NB4 (cell line): ENCODE measurements at regions not wholly inside any gene's neighbourhood (a gene's known extent, or its start where the extent isn't known, plus 50 kb on each side); places are given as distances from the start of the nearest gene placed in this dataset.

ENCODE experiments used
- DNase-seq: peaks from one replicate; pipeline ENCODE4 v3.0.0; 2010; ENCODE audit warnings: low read depth
- H3K4me3 ChIP-seq: one replicate; pipeline ENCODE4 v1.5.1; 2011; ENCODE audit warnings: mild to moderate bottlenecking, low read depth, low read length, moderate library complexity
- MYC ChIP-seq: IDR thresholded peaks from 2 replicates; pipeline ENCODE4 v1.6.1; 2011; ENCODE audit warnings: low read depth, low read length
- POLR2A ChIP-seq: IDR thresholded peaks from 2 replicates; pipeline ENCODE4 v1.6.1; 2011; ENCODE audit warnings: mild to moderate bottlenecking; ENCODE audit not compliant: insufficient read length; ENCODE audit errors: extremely low read depth
- TF ChIP-seq, protein P1 (sequence below): IDR thresholded peaks from one replicate; pipeline ENCODE4 v1.5.1; 2012; ENCODE audit warnings: low read depth, low read length
- TF ChIP-seq, protein P2 (sequence below): IDR thresholded peaks from 2 replicates; pipeline ENCODE4 v1.6.1; 2011; ENCODE audit warnings: low read depth, low read length

DNA sequence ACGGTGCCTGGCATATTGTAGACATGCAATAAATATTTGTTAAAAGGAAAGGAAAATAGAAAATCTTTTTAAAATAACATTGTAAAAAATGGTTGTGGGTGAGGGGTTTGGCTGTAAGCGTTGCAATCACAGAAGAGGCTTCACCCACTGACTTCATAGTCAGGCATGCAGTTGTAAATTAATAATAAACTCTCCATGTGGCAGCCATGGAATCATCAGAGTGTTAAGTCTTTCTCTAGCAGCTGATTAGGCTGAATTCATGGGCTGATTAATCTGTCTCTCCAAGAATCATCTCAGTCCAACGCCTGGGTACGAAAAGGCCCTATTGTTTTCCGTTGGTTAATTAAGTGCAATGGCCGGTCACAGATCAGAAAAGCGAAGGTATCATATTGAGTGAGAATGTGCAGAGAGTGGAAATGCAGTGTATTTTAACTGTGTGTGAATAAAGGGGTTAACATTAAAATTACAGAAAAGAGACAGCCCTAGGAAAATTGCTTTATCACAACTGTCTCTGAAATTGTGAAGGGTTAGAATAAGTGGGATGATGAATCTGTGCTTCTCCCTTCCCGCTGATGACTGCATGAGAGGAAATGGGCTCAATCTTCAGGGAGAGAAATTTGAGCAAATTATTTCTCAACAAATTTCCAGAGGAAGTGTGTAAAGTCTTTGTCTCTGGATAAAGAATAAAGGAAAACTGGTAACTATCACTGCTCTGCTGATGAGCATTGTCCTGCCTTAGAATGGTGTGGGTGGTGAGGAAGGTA lies 269.0 kb downstream of the FAM76B start:
- DNase-seq, result no peak
- no peak overlapping the region for H3K4me3 ChIP-seq
- TF ChIP-seq, protein P1, sequence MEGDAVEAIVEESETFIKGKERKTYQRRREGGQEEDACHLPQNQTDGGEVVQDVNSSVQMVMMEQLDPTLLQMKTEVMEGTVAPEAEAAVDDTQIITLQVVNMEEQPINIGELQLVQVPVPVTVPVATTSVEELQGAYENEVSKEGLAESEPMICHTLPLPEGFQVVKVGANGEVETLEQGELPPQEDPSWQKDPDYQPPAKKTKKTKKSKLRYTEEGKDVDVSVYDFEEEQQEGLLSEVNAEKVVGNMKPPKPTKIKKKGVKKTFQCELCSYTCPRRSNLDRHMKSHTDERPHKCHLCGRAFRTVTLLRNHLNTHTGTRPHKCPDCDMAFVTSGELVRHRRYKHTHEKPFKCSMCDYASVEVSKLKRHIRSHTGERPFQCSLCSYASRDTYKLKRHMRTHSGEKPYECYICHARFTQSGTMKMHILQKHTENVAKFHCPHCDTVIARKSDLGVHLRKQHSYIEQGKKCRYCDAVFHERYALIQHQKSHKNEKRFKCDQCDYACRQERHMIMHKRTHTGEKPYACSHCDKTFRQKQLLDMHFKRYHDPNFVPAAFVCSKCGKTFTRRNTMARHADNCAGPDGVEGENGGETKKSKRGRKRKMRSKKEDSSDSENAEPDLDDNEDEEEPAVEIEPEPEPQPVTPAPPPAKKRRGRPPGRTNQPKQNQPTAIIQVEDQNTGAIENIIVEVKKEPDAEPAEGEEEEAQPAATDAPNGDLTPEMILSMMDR, result no peak
- no peak for TF ChIP-seq POLR2A
- TF ChIP-seq, protein P2, sequence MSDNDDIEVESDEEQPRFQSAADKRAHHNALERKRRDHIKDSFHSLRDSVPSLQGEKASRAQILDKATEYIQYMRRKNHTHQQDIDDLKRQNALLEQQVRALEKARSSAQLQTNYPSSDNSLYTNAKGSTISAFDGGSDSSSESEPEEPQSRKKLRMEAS, result no peak
- no peak for TF ChIP-seq MYC

DNA sequence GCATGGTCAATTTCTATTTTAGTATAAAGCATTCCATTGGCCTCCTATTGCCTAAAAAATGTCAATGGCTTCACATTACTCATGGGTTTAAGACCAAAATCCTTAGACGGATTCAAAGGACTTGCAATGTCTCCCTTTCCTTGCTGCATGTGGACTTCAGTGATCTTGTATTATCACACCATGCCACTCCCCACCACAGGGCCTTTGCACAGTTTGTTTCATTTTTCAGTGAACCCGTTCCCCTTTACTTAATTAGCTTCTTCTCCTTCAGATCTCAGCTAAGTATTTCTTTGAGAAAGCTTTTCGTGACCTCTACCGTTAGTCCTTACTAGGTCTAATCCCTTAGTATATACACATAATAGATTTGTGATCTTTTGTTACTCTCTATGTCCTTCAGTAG lies 269.7 kb downstream of the FAM76B start:
- H3K4me3 ChIP-seq, result no peak overlapping the region
- TF ChIP-seq, protein P2, result no peak
- no peak for TF ChIP-seq MYC
- TF ChIP-seq POLR2A, result no peak
- TF ChIP-seq, protein P1, result no peak
- DNase-seq, result no peak

DNA sequence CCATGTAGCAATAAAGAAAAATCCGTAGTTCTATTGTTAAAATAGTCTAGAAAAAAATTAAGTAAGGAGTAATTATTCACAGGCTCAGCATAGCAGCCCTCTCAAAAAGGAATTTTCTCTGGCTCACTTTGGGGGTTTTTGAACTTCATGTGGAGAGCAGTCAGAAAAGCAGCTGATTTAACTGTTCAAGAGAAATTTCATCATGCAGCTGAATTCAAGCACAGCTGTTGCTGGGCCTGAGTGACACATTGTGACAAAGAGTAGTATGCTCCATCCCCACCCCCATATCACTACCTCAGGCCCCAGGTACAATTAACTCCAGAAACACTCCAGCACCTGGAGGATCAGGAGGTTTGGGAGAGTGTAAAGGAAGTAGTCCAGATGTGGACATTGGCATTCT lies 272.1 kb downstream of the FAM76B start:
- no peak for DNase-seq
- TF ChIP-seq, protein P1, result no peak
- no peak for TF ChIP-seq MYC
- TF ChIP-seq, protein P2, result no peak
- no peak for TF ChIP-seq POLR2A

DNA sequence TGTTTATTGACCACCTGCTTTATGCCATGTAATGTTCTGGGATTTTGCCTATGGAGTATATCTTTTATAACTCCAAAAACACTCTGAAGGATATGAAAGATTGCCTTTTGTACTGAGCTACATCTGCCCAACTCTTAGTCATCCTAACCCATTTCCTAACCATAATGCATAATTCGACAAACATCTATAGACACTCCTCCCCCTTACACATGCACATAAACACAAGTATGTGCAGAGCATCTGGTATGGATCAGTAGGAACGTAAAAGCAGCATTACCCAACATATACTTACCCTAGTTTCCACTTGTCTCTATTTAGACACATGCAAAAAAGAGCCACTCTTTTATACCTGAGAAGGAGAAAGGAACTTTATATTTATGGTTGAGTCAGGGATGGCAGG lies 272.8 kb downstream of the FAM76B start:
- H3K4me3 ChIP-seq, result no peak overlapping the region
- no peak for DNase-seq
- TF ChIP-seq, protein P1, result no peak
- TF ChIP-seq, protein P2, result no peak
- TF ChIP-seq POLR2A (no peak), MYC (no peak)

More for the DNA sequence above, 272.1 kb downstream of the FAM76B start:
- H3K4me3 ChIP-seq, result no peak overlapping the region

DNA sequence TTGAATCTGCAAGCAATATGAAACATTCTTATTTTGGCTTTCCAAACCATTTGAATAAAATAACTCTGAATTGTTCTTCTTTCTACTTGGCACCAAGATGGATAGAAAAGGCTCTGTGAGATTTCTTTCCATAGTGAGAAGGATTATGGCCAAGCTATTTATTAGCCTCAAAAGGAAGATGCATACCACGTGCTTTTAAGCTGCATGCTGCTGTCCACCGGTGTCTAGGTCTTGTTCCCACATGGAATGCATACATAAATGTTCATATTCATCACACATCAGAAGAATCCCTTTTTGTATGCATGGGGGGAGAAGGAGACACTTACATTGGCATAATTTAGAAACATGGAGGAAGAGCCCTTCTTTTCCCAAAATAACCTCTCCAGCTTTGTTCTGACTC lies 273.4 kb downstream of the FAM76B start:
- no peak for DNase-seq
- no peak for TF ChIP-seq MYC
- TF ChIP-seq, protein P1, result no peak
- TF ChIP-seq POLR2A, result no peak
- TF ChIP-seq, protein P2, result no peak
- no peak overlapping the region for H3K4me3 ChIP-seq
